NCI-H1105 (cell line): ENCODE measurements at regions not wholly inside any gene's neighbourhood (a gene's known extent, or its start where the extent isn't known, plus 50 kb on each side); places are given as distances from the start of the nearest gene placed in this dataset.

Source experiments
- DNase-seq: peaks from one replicate; lab custom pipeline; 2025; lab: John Stamatoyannopoulos, UW

DNA sequence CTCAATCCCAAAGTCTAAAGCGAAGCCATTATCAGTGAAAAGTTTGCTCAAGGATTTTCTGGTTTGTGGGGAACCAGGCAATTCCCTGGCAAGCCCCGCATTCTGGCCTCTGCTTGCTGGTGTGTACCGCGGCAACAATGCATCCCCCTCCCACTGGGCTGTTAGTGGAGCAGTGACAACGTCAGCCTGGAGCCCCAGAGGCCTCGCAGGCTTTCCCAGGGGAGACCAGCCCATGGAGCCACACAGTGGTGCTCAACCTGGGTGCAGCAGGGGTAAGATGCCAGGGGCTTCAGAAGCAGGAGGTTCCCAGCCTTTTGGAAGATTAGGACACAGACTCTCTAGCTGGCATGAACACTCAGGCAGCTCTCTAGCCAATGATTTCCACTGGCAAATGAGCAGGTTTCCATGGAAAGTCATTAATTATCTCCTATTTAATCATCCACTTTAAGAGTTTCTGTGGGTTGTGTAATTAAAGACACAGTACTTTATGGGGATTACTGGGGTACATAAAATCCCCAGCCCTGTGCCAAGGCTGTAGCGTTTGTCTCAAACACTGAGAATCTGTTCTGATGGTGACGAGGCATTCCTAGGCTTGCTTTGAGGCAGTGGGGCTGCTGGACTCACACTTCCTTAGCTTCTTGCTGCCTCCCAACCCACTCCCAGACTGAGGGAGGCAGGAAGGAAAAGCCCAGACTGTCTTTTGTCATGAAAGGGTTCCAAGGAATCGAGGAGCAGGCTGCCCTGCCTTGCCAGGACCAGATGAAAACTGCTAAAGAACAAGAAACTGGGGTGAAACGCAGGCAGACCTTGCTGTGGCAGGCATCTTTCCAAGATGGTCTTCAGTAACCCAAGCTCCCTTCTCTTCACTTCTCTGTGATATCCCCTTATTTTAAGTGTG lies 411.9 kb upstream of the SHH start:
- DNase-seq: no peak

- no peak for DNase-seq
These were observed 410.3 kb upstream of the SHH start for GRCh38 chr7:156222611-156223010.

DNA sequence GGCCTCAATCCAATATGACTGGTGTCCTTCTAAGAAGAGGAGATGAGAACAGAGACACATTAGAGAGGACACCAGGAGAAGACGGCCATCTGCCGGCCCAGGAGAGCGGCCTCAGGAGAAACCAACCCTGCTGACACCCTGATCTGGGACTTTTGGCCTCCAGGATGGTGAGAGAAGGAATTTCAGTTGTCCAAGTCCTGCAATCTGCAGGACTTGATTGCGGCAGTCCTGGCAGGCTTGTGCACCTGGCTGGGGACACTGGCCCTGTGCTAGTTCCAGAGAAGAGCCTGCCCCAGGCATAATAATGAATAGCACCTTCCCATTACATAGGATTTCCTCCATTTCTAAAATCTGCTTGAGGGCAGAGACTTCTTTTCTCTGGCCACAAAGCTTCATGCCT lies 409.9 kb upstream of the SHH start:
- no peak for DNase-seq

- DNase-seq: no peak
These were observed 408.4 kb upstream of the SHH start for GRCh38 chr7:156220701-156221100.

DNA sequence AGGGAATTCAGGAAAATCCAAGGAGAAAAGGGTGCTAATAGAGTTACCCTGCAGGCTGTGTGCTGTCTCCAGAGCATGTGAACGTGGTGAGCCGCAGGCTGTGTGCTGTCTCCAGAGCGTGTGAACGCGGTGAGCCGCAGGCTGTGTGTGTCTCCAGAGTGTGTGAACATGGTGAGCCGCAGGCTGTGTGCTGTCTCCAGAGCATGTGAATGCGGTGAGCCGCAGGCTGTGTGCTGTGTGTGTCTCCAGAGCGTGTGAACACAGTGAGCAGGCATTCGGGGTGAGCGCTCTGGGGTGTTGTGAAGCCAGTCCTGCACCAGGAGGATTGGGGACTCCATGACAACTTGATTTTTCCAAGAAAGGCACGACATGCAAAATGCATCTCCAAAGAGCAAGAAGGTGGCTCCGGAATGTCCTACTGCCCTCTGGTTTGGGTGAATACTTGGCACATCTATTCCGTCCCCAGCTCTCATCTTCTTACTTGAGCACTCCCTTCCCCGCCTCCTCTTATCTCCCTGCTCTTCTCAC lies 407.9 kb upstream of the SHH start:
- no peak for DNase-seq

DNA sequence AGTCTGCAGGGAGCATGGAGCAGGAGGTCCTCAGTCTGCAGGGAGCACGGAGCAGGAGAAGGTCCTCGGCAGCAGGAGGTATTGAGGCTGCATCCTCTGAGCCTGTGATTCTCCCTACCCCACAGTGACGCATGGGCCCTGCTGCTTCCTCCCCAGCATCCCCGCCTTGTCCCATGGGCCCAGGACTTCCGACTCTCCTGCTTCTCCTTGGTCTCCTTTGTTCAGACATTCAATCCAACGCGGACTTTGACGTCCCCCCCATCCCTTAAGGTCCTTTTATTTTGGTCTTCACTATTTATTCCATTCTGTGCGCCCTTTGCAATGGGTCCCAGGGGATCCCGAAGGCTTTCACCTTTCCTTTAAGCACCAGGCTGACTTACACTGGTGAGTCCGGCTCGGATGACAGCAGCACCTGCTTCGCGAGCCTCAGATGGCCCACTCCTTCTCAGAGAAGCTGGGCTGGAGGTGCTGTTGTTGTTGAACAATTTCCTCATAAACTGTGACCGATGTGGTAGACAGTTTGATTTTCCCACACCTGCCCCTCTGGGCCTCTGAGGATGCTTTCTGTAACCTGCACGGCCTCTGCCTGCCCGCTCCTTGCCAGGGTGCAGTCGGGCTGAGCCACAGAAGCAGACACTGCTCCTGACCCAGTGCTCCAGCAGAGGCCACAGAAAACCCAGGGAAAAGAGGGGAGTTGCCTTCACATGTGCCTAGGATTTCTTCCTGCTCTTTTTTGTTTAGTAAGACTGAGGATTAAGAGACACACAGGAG lies 407.2 kb upstream of the SHH start:
- no peak for DNase-seq

- DNase-seq: no peak
These were observed 406.5 kb upstream of the SHH start for GRCh38 chr7:156218544-156219306.

DNA sequence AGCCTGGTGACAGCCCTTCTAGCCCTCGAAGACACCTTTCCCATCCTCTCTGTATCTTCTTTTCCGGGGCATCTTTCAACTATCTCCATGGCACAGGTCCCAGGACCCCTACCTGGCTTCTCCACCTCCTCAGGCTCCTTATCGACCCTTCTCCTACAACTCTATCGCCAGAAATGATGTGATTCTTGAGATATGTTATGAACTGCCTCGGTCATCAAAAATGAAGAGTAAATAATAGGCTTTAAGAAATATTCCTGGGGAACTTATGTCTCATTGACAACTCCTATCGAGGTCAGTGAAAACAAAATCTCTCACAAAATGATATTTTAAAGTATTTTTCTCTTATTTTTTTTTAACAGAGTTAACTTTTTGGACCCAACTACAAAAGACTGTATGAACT lies 405.5 kb upstream of the SHH start:
- DNase-seq: no peak

- DNase-seq: no peak
These were observed 396.8 kb upstream of the SHH start for GRCh38 chr7:156209087-156209486.

DNA sequence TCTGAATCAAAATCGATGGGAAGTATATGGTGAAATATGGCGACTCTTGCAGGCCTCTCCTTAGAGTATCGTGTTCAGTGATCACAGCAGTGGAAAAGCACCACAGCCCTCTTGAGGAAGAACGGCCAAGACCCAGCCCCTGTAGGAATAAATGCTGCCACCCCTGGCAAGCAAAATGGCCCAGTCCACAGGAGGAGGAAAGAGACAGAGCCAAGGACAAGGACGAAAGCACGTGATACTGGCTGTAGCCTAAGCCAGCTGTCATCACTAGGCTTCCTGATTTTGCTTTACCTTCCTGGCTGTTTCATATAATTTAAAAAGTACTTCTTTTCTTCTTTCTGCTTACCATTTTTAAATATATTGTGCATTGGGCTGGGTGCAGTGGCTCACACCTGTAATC lies 395.0 kb upstream of the SHH start:
- DNase-seq: no peak

- no peak for DNase-seq
These were observed 393.9 kb upstream of the SHH start for GRCh38 chr7:156206174-156206573.

GRCh38 chr7:156204820-156205219 lies 392.6 kb upstream of the SHH start:
- no peak for DNase-seq

DNA sequence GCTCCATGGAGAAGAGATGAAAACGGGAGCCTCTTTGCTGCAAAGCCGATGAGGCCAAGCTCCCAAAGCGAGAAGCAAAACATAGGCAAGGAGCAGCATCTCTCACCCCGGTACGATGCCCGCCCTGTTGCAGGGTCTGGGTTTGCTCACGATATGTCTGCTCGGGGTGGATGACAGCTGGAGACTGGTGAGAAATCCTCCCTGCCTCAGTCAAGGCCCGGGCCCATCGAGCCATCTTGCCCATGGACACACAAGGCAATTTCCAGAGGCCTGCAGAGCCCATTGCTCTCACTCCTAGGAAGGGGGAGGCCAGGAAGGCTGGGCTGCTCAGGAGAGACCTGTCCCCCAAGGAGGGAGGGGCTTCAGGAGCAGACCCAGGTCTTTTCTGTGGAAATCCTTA lies 391.7 kb upstream of the SHH start:
- DNase-seq: no peak

- no peak for DNase-seq
These were observed 386.0 kb upstream of the SHH start for GRCh38 chr7:156198277-156198676.

- DNase-seq: no peak
These were observed 384.4 kb upstream of the SHH start for GRCh38 chr7:156196649-156197048.

DNA sequence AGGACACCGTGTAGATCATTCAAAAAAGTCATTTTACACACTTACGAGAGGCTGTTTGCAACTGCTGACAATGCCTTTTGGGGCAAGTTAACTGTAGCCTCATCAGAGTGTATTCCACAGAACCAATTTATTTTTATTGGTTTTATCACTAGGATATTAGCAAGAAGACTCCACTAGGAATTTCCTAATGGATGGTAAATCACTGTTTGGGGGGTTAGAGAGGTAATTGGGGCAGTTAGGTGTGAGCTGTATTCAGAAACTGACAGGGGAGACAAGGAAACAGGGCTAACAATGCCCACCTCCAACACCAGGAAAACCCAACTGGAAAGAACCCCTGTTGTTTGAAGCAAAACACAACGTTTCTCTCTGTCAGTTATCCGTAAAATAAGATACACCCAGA lies 383.0 kb upstream of the SHH start:
- no peak for DNase-seq

DNA sequence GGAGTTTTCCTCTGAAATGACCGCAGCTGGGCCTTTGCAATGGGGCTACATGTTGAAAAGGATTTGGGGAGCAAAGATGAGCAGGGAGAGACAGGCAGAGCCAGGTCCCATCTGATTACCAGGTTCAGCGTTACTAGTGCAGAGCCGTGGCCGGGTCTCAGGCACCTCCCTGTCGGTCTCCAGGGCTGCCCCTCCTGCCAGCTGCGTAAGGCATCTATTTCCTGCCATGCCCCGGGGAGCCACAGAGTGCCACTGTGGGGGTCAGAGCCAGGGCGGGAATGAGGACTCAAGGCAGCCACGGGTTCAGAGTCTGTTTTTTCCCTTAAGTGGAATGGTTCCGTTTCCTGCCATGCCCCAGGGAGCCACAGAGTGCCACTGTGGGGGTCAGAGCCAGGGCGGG lies 382.6 kb upstream of the SHH start:
- DNase-seq: no peak

- no peak for DNase-seq
These were observed 380.7 kb upstream of the SHH start for GRCh38 chr7:156192921-156193320.

GRCh38 chr7:156191090-156191489 lies 378.8 kb upstream of the SHH start:
- DNase-seq: no peak

- DNase-seq: no peak
These were observed 372.8 kb upstream of the SHH start for GRCh38 chr7:156185076-156185475.

- no peak for DNase-seq
These were observed 371.9 kb upstream of the SHH start for GRCh38 chr7:156184164-156184563.

GRCh38 chr7:156180451-156181229 lies 368.4 kb upstream of the SHH start:
- DNase-seq: no peak
